ENCODE measurements at regions not wholly inside any gene's neighbourhood (a gene's known extent, or its start where the extent isn't known, plus 50 kb on each side); places are given as distances from the start of the nearest gene placed in this dataset.

DNA sequence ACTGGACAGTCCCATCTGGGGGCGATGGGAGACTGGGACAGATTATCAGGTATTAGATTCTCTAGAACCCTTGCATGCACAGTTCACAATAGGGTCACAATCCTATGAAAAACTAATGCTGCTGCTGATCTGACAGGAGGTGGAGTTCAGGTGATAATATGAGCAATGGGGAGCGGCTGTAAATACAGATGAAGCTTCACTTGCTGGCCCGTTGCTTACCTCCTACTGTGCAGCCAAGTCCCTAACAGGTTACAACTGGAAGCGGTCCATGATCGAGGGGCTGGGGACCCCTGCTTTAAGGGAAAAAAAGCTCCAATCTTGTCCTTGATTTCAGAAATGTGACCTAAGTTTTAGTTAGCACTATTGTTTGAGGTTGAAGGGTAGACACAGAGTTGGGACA, 175.2 kb downstream of the ZNF330 start:
- DNase-seq (ENCODE audit: low spot score, unreplicated experiment) = no peak
- peaks cover 2% of the 10 kb centered on the region for H3K36me3 Mint-ChIP-seq (ENCODE audit: insufficient read depth)
- H3K4me1 Mint-ChIP-seq (ENCODE audit: low read depth) = no peaks in the 10 kb centered on the region
- no peak overlapping the region for H3K4me3 Mint-ChIP-seq (ENCODE audit: low read depth)
- TF ChIP-seq, protein P1, sequence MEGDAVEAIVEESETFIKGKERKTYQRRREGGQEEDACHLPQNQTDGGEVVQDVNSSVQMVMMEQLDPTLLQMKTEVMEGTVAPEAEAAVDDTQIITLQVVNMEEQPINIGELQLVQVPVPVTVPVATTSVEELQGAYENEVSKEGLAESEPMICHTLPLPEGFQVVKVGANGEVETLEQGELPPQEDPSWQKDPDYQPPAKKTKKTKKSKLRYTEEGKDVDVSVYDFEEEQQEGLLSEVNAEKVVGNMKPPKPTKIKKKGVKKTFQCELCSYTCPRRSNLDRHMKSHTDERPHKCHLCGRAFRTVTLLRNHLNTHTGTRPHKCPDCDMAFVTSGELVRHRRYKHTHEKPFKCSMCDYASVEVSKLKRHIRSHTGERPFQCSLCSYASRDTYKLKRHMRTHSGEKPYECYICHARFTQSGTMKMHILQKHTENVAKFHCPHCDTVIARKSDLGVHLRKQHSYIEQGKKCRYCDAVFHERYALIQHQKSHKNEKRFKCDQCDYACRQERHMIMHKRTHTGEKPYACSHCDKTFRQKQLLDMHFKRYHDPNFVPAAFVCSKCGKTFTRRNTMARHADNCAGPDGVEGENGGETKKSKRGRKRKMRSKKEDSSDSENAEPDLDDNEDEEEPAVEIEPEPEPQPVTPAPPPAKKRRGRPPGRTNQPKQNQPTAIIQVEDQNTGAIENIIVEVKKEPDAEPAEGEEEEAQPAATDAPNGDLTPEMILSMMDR (IDR thresholded peaks at IDR 0.05; ENCODE audit: unreplicated experiment) = no peak
- no peaks in the 10 kb centered on the region for H3K27me3 Mint-ChIP-seq
- H3K27ac Mint-ChIP-seq = no peak overlapping the region
- no peaks in the 10 kb centered on the region for H3K9me3 Mint-ChIP-seq (ENCODE audit: low read depth)

DNA sequence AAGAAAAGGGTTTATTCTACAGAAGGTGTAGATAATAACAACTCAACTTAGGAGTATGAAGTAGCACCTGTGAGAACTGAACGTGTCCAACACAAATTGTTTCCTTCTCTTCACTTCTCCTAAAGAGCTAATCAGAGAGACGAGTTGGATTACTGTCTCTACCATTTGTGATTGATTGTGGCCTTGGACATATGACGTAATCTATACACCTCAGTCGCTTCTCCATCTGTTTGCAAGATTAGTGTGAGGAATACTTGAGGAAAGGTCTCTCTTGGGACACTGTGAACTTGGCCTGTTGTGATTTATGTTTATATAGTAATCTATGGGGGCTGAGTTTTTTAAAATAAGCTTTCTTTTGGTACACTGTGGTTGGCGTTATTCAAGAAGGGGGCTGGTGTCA, 182.0 kb downstream of the ZNF330 start:
- DNase-seq (ENCODE audit: low spot score, unreplicated experiment) = no peak
- TF ChIP-seq, protein P1 (IDR thresholded peaks at IDR 0.05; ENCODE audit: unreplicated experiment) = no peak
- no peaks in the 10 kb centered on the region for H3K27me3 Mint-ChIP-seq
- no peaks in the 10 kb centered on the region for H3K4me1 Mint-ChIP-seq (ENCODE audit: low read depth)
- no peaks in the 10 kb centered on the region for H3K9me3 Mint-ChIP-seq (ENCODE audit: low read depth)
- H3K27ac Mint-ChIP-seq = no peak overlapping the region
- peaks cover 1% of the 10 kb centered on the region for H3K36me3 Mint-ChIP-seq (ENCODE audit: insufficient read depth)
- H3K4me3 Mint-ChIP-seq (ENCODE audit: low read depth) = no peak overlapping the region

DNA sequence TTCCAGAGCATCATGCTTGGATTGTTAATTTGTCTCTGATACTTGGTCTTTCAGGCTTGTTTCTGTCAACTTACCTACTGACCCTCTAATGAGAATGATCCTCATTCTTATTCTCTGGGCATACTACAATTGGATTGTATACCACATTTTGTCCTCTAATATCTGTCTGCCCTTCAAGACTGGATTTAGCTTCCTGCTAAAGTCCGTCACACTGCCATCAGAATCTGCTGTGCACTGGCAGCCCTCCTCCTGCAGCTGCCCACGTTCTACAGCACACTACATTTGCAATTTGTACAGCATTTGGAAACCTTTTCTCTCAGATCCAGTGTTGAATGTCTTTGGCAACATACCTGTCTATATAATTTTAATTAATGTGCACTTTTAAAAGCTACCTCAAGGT, 183.1 kb downstream of the ZNF330 start:
- Mint-ChIP-seq H3K27ac (no peak overlapping the region), H3K9me3 (ENCODE audit: low read depth) (no peaks in the 10 kb centered on the region), H3K36me3 (ENCODE audit: insufficient read depth) (no peaks in the 10 kb centered on the region), H3K4me3 (ENCODE audit: low read depth) (no peak overlapping the region), H3K27me3 (no peaks in the 10 kb centered on the region), H3K4me1 (ENCODE audit: low read depth) (no peaks in the 10 kb centered on the region)
- TF ChIP-seq, protein P1 (IDR thresholded peaks at IDR 0.05; ENCODE audit: unreplicated experiment) = no peak
- DNase-seq (ENCODE audit: low spot score, unreplicated experiment) = no peak

DNA sequence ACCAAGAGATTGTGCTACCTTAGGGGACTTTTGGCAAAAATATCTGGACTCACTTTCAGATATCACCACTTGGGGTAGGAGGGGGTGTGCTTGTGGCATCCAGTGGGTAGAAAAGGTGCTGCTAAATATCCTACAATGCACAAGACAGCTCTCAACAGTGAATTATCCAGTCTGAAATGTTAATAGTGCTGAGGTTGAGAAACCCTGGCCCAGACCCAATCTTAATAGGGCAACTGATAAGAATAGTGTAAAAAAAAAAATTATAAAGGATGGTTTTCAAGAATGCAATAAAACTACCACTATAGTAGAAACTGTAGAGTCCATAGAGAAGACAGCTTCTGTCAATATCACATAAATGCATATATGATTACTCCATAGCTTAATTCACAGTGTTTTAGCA, 185.5 kb downstream of the ZNF330 start:
- H3K4me3 Mint-ChIP-seq (ENCODE audit: low read depth) = no peak overlapping the region
- no peaks in the 10 kb centered on the region for H3K9me3 Mint-ChIP-seq (ENCODE audit: low read depth)
- peaks cover 3% of the 10 kb centered on the region for H3K4me1 Mint-ChIP-seq (ENCODE audit: low read depth)
- H3K27me3 Mint-ChIP-seq = no peaks in the 10 kb centered on the region
- TF ChIP-seq, protein P1 (IDR thresholded peaks at IDR 0.05; ENCODE audit: unreplicated experiment) = no peak
- DNase-seq (ENCODE audit: low spot score, unreplicated experiment) = no peak
- H3K36me3 Mint-ChIP-seq (ENCODE audit: insufficient read depth) = no peaks in the 10 kb centered on the region
- H3K27ac Mint-ChIP-seq = no peak overlapping the region

DNA sequence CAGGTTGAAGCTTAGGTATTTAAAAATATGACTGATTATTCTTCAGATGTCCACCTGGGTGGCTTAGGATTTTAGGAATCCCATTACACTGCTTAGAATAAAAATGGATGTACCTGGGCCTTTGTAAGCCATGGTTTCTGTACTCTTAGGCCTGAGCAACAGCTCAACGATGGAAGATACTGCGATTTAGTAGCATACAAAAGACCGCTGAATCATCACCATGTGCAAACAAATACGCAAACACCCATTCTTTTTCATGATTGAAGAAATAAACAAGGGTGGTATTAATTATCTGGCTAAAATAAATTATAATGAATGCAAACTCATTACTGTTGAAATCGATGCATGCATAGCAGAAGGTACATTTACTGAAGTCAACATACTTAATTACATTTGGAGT, 188.9 kb downstream of the ZNF330 start:
- Mint-ChIP-seq H3K27me3 (no peaks in the 10 kb centered on the region), H3K27ac (no peak overlapping the region), H3K36me3 (ENCODE audit: insufficient read depth) (no peaks in the 10 kb centered on the region), H3K9me3 (ENCODE audit: low read depth) (no peaks in the 10 kb centered on the region), H3K4me1 (ENCODE audit: low read depth) (peaks cover 3% of the 10 kb centered on the region), H3K4me3 (ENCODE audit: low read depth) (no peak overlapping the region)
- TF ChIP-seq, protein P1 (IDR thresholded peaks at IDR 0.05; ENCODE audit: unreplicated experiment) = no peak
- DNase-seq (ENCODE audit: low spot score, unreplicated experiment) = no peak

All from progenitor cell of endocrine pancreas (in vitro differentiated cells).